K562 (cell line): ENCODE measurements at regions not wholly inside any gene's neighbourhood (a gene's known extent, or its start where the extent isn't known, plus 50 kb on each side); places are given as distances from the start of the nearest gene placed in this dataset.

ENCODE experiments used
- ARNT ChIP-seq, 2 experiments: fragments of 450-650 bp; IDR thresholded peaks; 2 replicates each; pipeline ENCODE4 v1.6.1; 2016; ENCODE audit warnings: mild to moderate bottlenecking in 1 of 2
- CBX8 ChIP-seq: fragments of 200-600 bp; sonication (generic); IDR thresholded peaks from 2 replicates; pipeline ENCODE4 v1.6.1; 2012; ENCODE audit warnings: borderline replicate concordance, mixed run types, low read depth, mild to moderate bottlenecking, moderate library complexity, mixed read lengths, low read length, control low read depth, inconsistent platforms; ENCODE audit not compliant: poor library complexity, severe bottlenecking; ENCODE audit errors: extremely low read depth
- DPF2 ChIP-seq: fragments of 450-650 bp; IDR thresholded peaks from 2 replicates; pipeline ENCODE4 v1.6.1; 2016
- MBD2 ChIP-seq: sonication (generic); IDR thresholded peaks from 2 replicates; pipeline ENCODE4 v1.6.1; 2016; ENCODE audit warnings: low read depth, borderline replicate concordance
- MXI1 ChIP-seq: IDR thresholded peaks from 2 replicates; pipeline ENCODE4 v1.6.1; 2011; ENCODE audit warnings: low read depth, mild to moderate bottlenecking, improper control_type of control experiment, low read length
- NCOR1 ChIP-seq: fragments of 450-650 bp; IDR thresholded peaks from 2 replicates; pipeline ENCODE4 v1.6.1; 2016; ENCODE audit warnings: mild to moderate bottlenecking, moderate library complexity
- PHF21A ChIP-seq: fragments of 450-650 bp; IDR thresholded peaks from 2 replicates; pipeline ENCODE4 v1.6.1; 2017; ENCODE audit warnings: low read depth, borderline replicate concordance
- POLR2A ChIP-seq: fragments of 450-650 bp; conservative IDR thresholded peaks from 2 replicates; pipeline ENCODE4 v1.6.1; 2016
- POLR2AphosphoS2 ChIP-seq: IDR thresholded peaks from 2 replicates; pipeline ENCODE4 v1.6.1; 2012; ENCODE audit warnings: low read length, improper control_type of control experiment
- POLR2AphosphoS5 ChIP-seq: IDR thresholded peaks from 2 replicates; pipeline ENCODE4 v1.6.1; 2011; ENCODE audit warnings: mild to moderate bottlenecking, low read depth, low read length, moderate library complexity; ENCODE audit not compliant: control insufficient read depth, insufficient read depth
- RAD21 ChIP-seq, 2 experiments: fragments of 250-450 bp in 1 of 2; fragments of 450-650 bp in 1 of 2; sonication (Bioruptor Pico) in 1 of 2; formaldehyde crosslinking in 1 of 2; IDR thresholded peaks in 1 of 2; conservative IDR thresholded peaks in 1 of 2; 2 replicates each; pipeline versions ENCODE4 v1.4.0 to v1.8.0; 2020 to 2022; ENCODE audit warnings: mild to moderate bottlenecking in 2 of 2, moderate library complexity in 1 of 2
- RFX5 ChIP-seq: IDR thresholded peaks from 2 replicates; pipeline ENCODE4 v1.6.1; 2011; ENCODE audit warnings: low read depth, mild to moderate bottlenecking, improper control_type of control experiment, low read length
- TCF7L2 ChIP-seq: fragments of 150-350 bp; IDR thresholded peaks from 2 replicates; pipeline ENCODE4 v1.6.1; 2016; ENCODE audit warnings: low read depth, mild to moderate bottlenecking, low read length, moderate library complexity
- ZNF445 ChIP-seq: fragments of 250-450 bp; sonication (Bioruptor Pico); IDR thresholded peaks from 2 replicates; pipeline ENCODE4 v1.4.0; 2020; ENCODE audit warnings: low read depth, mild to moderate bottlenecking, moderate library complexity

GRCh38 chr1:73100216-73100615 is 817.9 kb upstream of the NEGR1 start:
- TF ChIP-seq CBX8: no peak
- TF ChIP-seq POLR2A: no peak
- TF ChIP-seq ARNT (IDR thresholded peaks at IDR 0.05): no peak
- no peak for TF ChIP-seq POLR2AphosphoS5
- TF ChIP-seq PHF21A: no peak
- TF ChIP-seq TCF7L2: no peak
- TF ChIP-seq DPF2: no peak
- no peak for TF ChIP-seq RFX5
- TF ChIP-seq POLR2AphosphoS2: no peak
- TF ChIP-seq ZNF445 (CRISPR knock-in tag): no peak
- no peak for TF ChIP-seq NCOR1
- no peak for TF ChIP-seq MXI1
- no peak for TF ChIP-seq MBD2
- no peak for TF ChIP-seq RAD21 (CRISPR knock-in tag; conservative IDR thresholded peaks at IDR 0.05 in 1 of 2, IDR thresholded peaks at IDR 0.05 in 1 of 2)
